GM23338 (cell line): ENCODE measurements at regions not wholly inside any gene's neighbourhood (a gene's known extent, or its start where the extent isn't known, plus 50 kb on each side); places are given as distances from the start of the nearest gene placed in this dataset.

ENCODE experiments used
- ATAC-seq: fragments of 200-7000 bp; cut with Tn5 transposase; 3 replicates; pipeline ENCODE4 v1.9.1; 2020
- DNase-seq: peaks from one replicate; pipeline ENCODE4 v3.0.0-alpha.2; 2015; ENCODE audit warnings: low spot score
- H2AFZ ChIP-seq: fragments of 200-600 bp; sonication (generic); 2 replicates; pipeline ENCODE4 v1.8.0; 2016; ENCODE audit warnings: antibody characterized with exemption, mild to moderate bottlenecking, moderate library complexity
- H3F3A ChIP-seq: fragments of 200-600 bp; sonication (generic); replicated peaks from 2 replicates; pipeline ENCODE4 v1.8.0; 2017; ENCODE audit warnings: antibody characterized with exemption, mixed run types, low read depth
- H3K27ac ChIP-seq: fragments of 200-600 bp; sonication (generic); 2 replicates; pipeline ENCODE4 v1.6.1; 2016; ENCODE audit warnings: low read depth
- H3K27me3 ChIP-seq: fragments of 200-600 bp; sonication (generic); 2 replicates; pipeline ENCODE4 v1.8.0; 2016; ENCODE audit warnings: mild to moderate bottlenecking, mixed run types, moderate library complexity; ENCODE audit not compliant: insufficient read depth
- H3K36me3 ChIP-seq: fragments of 200-600 bp; sonication (generic); 2 replicates; pipeline ENCODE4 v1.8.0; 2016; ENCODE audit warnings: mild to moderate bottlenecking; ENCODE audit not compliant: insufficient read depth
- H3K4me1 ChIP-seq: fragments of 200-600 bp; sonication (generic); 2 replicates; pipeline ENCODE4 v1.8.0; 2016; ENCODE audit warnings: mild to moderate bottlenecking, moderate library complexity; ENCODE audit not compliant: insufficient read depth
- H3K4me2 ChIP-seq: fragments of 200-600 bp; sonication (generic); 2 replicates; pipeline ENCODE4 v1.7.1; 2017; ENCODE audit warnings: mixed run types
- H3K4me3 ChIP-seq: fragments of 200-600 bp; sonication (generic); 2 replicates; pipeline ENCODE4 v1.6.1; 2016; ENCODE audit warnings: mixed run types
- H3K79me2 ChIP-seq: fragments of 200-600 bp; sonication (generic); replicated peaks from 2 replicates; pipeline ENCODE4 v1.8.0; 2017; ENCODE audit warnings: mild to moderate bottlenecking; ENCODE audit not compliant: insufficient read depth
- H3K9me2 ChIP-seq: fragments of 200-600 bp; sonication (generic); 2 replicates; pipeline ENCODE4 v1.8.0; 2017; ENCODE audit not compliant: insufficient read depth
- H4K20me1 ChIP-seq: fragments of 200-600 bp; sonication (generic); replicated peaks from 2 replicates; pipeline ENCODE4 v1.8.0; 2017; ENCODE audit warnings: mild to moderate bottlenecking; ENCODE audit not compliant: insufficient read depth
- H3K27ac Mint-ChIP-seq: 2 replicates; pipeline ENCODE4 v1.8.0; 2020; ENCODE audit warnings: inconsistent platforms, mild to moderate bottlenecking, moderate library complexity, mixed read lengths
- H3K27me3 Mint-ChIP-seq: 3 replicates; pipeline ENCODE4 v1.8.0; 2022; ENCODE audit warnings: low read depth, mild to moderate bottlenecking, moderate library complexity, mixed read lengths, inconsistent platforms; ENCODE audit not compliant: insufficient read depth, poor library complexity
- H3K36me3 Mint-ChIP-seq: 3 replicates; pipeline ENCODE4 v1.8.0; 2021; ENCODE audit warnings: low read depth, mild to moderate bottlenecking, inconsistent platforms, moderate library complexity, mixed read lengths
- H3K4me1 Mint-ChIP-seq: 3 replicates; pipeline ENCODE4 v1.8.0; 2020; ENCODE audit warnings: mild to moderate bottlenecking, inconsistent platforms, mixed read lengths
- H3K4me3 Mint-ChIP-seq: 3 replicates; pipeline ENCODE4 v1.8.0; 2021; ENCODE audit warnings: moderate library complexity, mild to moderate bottlenecking, inconsistent platforms, mixed read lengths
- H3K9me3 Mint-ChIP-seq: 3 replicates; pipeline ENCODE4 v1.8.0; 2020; ENCODE audit warnings: moderate library complexity, mild to moderate bottlenecking, inconsistent platforms, mixed read lengths
- CREB1 ChIP-seq: fragments of 250-450 bp; sonication (Bioruptor Pico); IDR thresholded peaks from 2 replicates; pipeline ENCODE4 v1.5.0; 2020; ENCODE audit warnings: low read depth, mild to moderate bottlenecking, moderate library complexity
- ETS1 ChIP-seq: IDR thresholded peaks from 2 replicates; pipeline ENCODE4 v1.6.1; 2016; ENCODE audit warnings: antibody characterized with exemption
- EZH2 ChIP-seq: fragments of 200-600 bp; sonication (generic); IDR thresholded peaks from one replicate; pipeline ENCODE4 v1.8.0; 2017; ENCODE audit warnings: antibody characterized with exemption, mild to moderate bottlenecking, low read depth; ENCODE audit not compliant: unreplicated experiment
- JUNB ChIP-seq: IDR thresholded peaks from one replicate; pipeline ENCODE4 v1.6.1; 2016; ENCODE audit warnings: antibody characterized with exemption; ENCODE audit not compliant: unreplicated experiment
- NANOG ChIP-seq: IDR thresholded peaks from 2 replicates; pipeline ENCODE4 v1.6.1; 2016; ENCODE audit warnings: antibody characterized with exemption, borderline replicate concordance
- POLR2AphosphoS5 ChIP-seq: IDR thresholded peaks from 2 replicates; pipeline ENCODE4 v1.6.1; 2016; ENCODE audit warnings: antibody characterized with exemption, low read depth
- STAT1 ChIP-seq: IDR thresholded peaks from one replicate; pipeline ENCODE4 v1.6.1; 2016; ENCODE audit warnings: antibody characterized with exemption; ENCODE audit not compliant: unreplicated experiment
- ZNF114 ChIP-seq: fragments of 250-450 bp; sonication (Bioruptor Pico); IDR thresholded peaks from 2 replicates; pipeline ENCODE4 v1.5.0; 2020; ENCODE audit warnings: mild to moderate bottlenecking, moderate library complexity
- ZNF331 ChIP-seq: fragments of 250-450 bp; sonication (Bioruptor Pico); IDR thresholded peaks from 2 replicates; pipeline ENCODE4 v1.5.0; 2020; ENCODE audit warnings: low read depth, mild to moderate bottlenecking, moderate library complexity
- ZNF462 ChIP-seq: fragments of 250-450 bp; sonication (Bioruptor Pico); IDR thresholded peaks from 2 replicates; pipeline ENCODE4 v1.5.0; 2020; ENCODE audit warnings: mild to moderate bottlenecking, moderate library complexity
- TF ChIP-seq, protein P1 (sequence below): IDR thresholded peaks from one replicate; pipeline ENCODE4 v1.6.1; 2018; ENCODE audit warnings: antibody characterized with exemption; ENCODE audit not compliant: unreplicated experiment

DNA sequence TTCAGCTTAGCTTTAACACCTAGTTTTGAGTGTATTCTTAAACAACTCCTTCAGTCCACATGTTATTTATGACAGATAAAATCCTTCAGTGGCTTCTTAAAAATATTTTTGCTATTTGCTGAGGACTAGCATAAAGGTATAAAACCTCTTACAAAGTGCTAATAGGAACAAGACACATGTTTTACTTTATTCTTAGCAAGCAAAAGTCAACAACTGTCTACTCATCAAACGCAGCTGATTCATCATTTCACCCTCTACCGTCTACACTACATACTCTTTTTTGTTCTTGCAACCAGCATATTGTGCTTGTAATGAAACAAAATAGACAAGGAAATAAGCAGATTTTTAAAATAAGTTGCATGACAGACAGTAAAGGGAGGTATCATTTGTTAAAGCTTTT is 319.7 kb downstream of the SNX13 start:
- H2AFZ ChIP-seq: no peak overlapping the region
- Mint-ChIP-seq H3K27me3 (no peaks in the 10 kb centered on the region), H3K4me3 (no peak overlapping the region), H3K27ac (no peak overlapping the region), H3K4me1 (peaks cover 11% of the 10 kb centered on the region; the same call in 2 of the 3 replicates), H3K36me3 (no peaks in the 10 kb centered on the region), H3K9me3 (no peaks in the 10 kb centered on the region; the same call in 2 of the 3 replicates)
- H4K20me1 ChIP-seq: no peaks in the 10 kb centered on the region
- no peaks in the 10 kb centered on the region for H3K27me3 ChIP-seq
- H3F3A ChIP-seq: no peaks in the 10 kb centered on the region
- H3K9me2 ChIP-seq: no peaks in the 10 kb centered on the region; the same call in none of the 2 replicates
- H3K4me3 ChIP-seq: no peak overlapping the region
- H3K79me2 ChIP-seq: no peaks in the 10 kb centered on the region
- TF ChIP-seq ZNF462 (CRISPR knock-in tag): no peak
- TF ChIP-seq ZNF114 (CRISPR knock-in tag): no peak
- no peak for TF ChIP-seq POLR2AphosphoS5
- TF ChIP-seq ZNF331 (CRISPR knock-in tag): no peak
- no peak for TF ChIP-seq CREB1 (CRISPR knock-in tag)
- TF ChIP-seq ETS1: no peak
- no peak for TF ChIP-seq EZH2
- no peak for TF ChIP-seq JUNB
- TF ChIP-seq STAT1: no peak
- TF ChIP-seq NANOG: no peak
- TF ChIP-seq, protein P1, sequence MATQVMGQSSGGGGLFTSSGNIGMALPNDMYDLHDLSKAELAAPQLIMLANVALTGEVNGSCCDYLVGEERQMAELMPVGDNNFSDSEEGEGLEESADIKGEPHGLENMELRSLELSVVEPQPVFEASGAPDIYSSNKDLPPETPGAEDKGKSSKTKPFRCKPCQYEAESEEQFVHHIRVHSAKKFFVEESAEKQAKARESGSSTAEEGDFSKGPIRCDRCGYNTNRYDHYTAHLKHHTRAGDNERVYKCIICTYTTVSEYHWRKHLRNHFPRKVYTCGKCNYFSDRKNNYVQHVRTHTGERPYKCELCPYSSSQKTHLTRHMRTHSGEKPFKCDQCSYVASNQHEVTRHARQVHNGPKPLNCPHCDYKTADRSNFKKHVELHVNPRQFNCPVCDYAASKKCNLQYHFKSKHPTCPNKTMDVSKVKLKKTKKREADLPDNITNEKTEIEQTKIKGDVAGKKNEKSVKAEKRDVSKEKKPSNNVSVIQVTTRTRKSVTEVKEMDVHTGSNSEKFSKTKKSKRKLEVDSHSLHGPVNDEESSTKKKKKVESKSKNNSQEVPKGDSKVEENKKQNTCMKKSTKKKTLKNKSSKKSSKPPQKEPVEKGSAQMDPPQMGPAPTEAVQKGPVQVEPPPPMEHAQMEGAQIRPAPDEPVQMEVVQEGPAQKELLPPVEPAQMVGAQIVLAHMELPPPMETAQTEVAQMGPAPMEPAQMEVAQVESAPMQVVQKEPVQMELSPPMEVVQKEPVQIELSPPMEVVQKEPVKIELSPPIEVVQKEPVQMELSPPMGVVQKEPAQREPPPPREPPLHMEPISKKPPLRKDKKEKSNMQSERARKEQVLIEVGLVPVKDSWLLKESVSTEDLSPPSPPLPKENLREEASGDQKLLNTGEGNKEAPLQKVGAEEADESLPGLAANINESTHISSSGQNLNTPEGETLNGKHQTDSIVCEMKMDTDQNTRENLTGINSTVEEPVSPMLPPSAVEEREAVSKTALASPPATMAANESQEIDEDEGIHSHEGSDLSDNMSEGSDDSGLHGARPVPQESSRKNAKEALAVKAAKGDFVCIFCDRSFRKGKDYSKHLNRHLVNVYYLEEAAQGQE: no peak
- no peaks in the 10 kb centered on the region for H3K36me3 ChIP-seq
- DNase-seq (no peak), ATAC-seq (no peak)
- no peak overlapping the region for H3K4me2 ChIP-seq
- no peak overlapping the region for H3K27ac ChIP-seq
- no peaks in the 10 kb centered on the region for H3K4me1 ChIP-seq
